ENCODE measurements at regions not wholly inside any gene's neighbourhood (a gene's known extent, or its start where the extent isn't known, plus 50 kb on each side); places are given as distances from the start of the nearest gene placed in this dataset.
"Not testable (repeated sequence)": the region's sequence is repeated elsewhere in the genome, so short reads cannot be mapped to it uniquely, and the experiment has no call there.

GRCh38 chr17:63035271-63035670, 69.2 kb downstream of the TANC2 start:
- Histone ChIP-seq H3K27me3 (ENCODE audit: control insufficient read depth in 1 of 2, insufficient read depth in 2 of 2, low read length in 1 of 2) (no peaks in the 10 kb centered on the region), H3K9me3 (ENCODE audit: control insufficient read depth, low read length) (no peaks in the 10 kb centered on the region), H3K4me3 (ENCODE audit: low read length in 2 of 2) (no peak overlapping the region), H3K4me1 (ENCODE audit: control insufficient read depth in 1 of 2, insufficient read depth in 2 of 2, low read length in 2 of 2) (peaks cover 4 to 6% of the 10 kb centered on the region in 2 donors), H3K27ac (ENCODE audit: low read depth in 1 of 2, low read length in 2 of 2) (no peak overlapping the region), H3K36me3 (ENCODE audit: control insufficient read depth in 1 of 2, insufficient read depth in 2 of 2, low read length in 1 of 2) (peaks cover 0 to 2% of the 10 kb centered on the region in 2 donors)
- ATAC-seq (ENCODE audit: low FRiP score), result no peak
- 96 to 97% methylated on average over 4 of the region's 4 CpGs for WGBS, 2 donors
- DNase-seq, result no peak
- intact Hi-C loops (cut with DNase I), result no loop called here

- WGBS, 2 donors, result 90 to 92% methylated on average over 3 of the region's 3 CpGs
- intact Hi-C loops (cut with DNase I), result no loop called here
- ATAC-seq (ENCODE audit: low FRiP score) (no peak), DNase-seq (no peak)
- Histone ChIP-seq H3K27ac (ENCODE audit: low read depth in 1 of 2, low read length in 2 of 2) (no peak overlapping the region), H3K36me3 (ENCODE audit: control insufficient read depth in 1 of 2, insufficient read depth in 2 of 2, low read length in 1 of 2) (peaks cover 0 to 2% of the 10 kb centered on the region in 2 donors), H3K9me3 (ENCODE audit: control insufficient read depth, low read length) (no peaks in the 10 kb centered on the region), H3K27me3 (ENCODE audit: control insufficient read depth in 1 of 2, insufficient read depth in 2 of 2, low read length in 1 of 2) (no peaks in the 10 kb centered on the region), H3K4me1 (ENCODE audit: control insufficient read depth in 1 of 2, insufficient read depth in 2 of 2, low read length in 2 of 2) (peaks cover 2 to 7% of the 10 kb centered on the region in 2 donors), H3K4me3 (ENCODE audit: low read length in 2 of 2) (no peak overlapping the region)
Measured at GRCh38 chr17:63035695-63036094, 69.7 kb downstream of the TANC2 start.

GRCh38 chr17:63039342-63039741, 73.3 kb downstream of the TANC2 start:
- Histone ChIP-seq H3K4me3 (ENCODE audit: low read length in 2 of 2) (no peak overlapping the region), H3K36me3 (ENCODE audit: control insufficient read depth in 1 of 2, insufficient read depth in 2 of 2, low read length in 1 of 2) (no peaks in the 10 kb centered on the region), H3K9me3 (ENCODE audit: control insufficient read depth, low read length) (no peaks in the 10 kb centered on the region), H3K4me1 (ENCODE audit: control insufficient read depth in 1 of 2, insufficient read depth in 2 of 2, low read length in 2 of 2) (peaks cover 0 to 5% of the 10 kb centered on the region in 2 donors), H3K27ac (ENCODE audit: low read depth in 1 of 2, low read length in 2 of 2) (no peak overlapping the region), H3K27me3 (ENCODE audit: control insufficient read depth in 1 of 2, insufficient read depth in 2 of 2, low read length in 1 of 2) (no peaks in the 10 kb centered on the region)
- ATAC-seq (ENCODE audit: low FRiP score) (no peak), DNase-seq (no peak)
- 49 to 61% methylated on average over 4 of the region's 4 CpGs for WGBS, 2 donors
- intact Hi-C loops (cut with DNase I), result no loop called here

- H3K9me3 ChIP-seq (ENCODE audit: control insufficient read depth, low read length), result no peaks in the 10 kb centered on the region
- H3K4me3 ChIP-seq (ENCODE audit: low read length in 2 of 2), result no peak overlapping the region
- H3K36me3 ChIP-seq (ENCODE audit: control insufficient read depth in 1 of 2, insufficient read depth in 2 of 2, low read length in 1 of 2), result no peaks in the 10 kb centered on the region
- H3K4me1 ChIP-seq (ENCODE audit: control insufficient read depth in 1 of 2, insufficient read depth in 2 of 2, low read length in 2 of 2), result peaks cover 0 to 5% of the 10 kb centered on the region in 2 donors
- intact Hi-C loops (cut with DNase I), result no loop called here
- H3K27ac ChIP-seq (ENCODE audit: low read depth in 1 of 2, low read length in 2 of 2), result no peak overlapping the region
- no peak for ATAC-seq (ENCODE audit: low FRiP score)
- WGBS, 2 donors, result 54 to 56% methylated on average over 5 of the region's 5 CpGs
- no peaks in the 10 kb centered on the region for H3K27me3 ChIP-seq (ENCODE audit: control insufficient read depth in 1 of 2, insufficient read depth in 2 of 2, low read length in 1 of 2)
- DNase-seq, result no peak
Measured at GRCh38 chr17:63039899-63040602, 74.0 kb downstream of the TANC2 start.

DNA sequence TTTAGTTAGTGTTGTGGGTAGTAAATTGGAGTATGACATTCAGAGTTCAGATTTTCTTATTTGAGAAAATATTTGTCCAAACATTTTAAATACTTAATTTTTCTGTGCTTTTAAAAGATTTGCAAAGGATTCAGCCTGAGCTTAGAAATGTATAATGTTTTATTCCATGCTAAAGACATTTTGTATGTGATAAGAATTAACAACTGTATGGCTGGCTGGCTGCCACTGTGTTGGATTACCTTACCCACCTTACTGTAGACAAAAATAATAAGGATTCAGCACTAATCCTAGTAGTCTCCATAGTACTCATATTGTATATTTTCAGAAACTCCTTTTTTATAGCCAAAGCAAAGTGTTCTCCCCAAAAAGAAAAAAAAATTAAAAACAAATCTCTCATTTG, 74.8 kb downstream of the TANC2 start:
- intact Hi-C loops (cut with DNase I), result no loop called here
- H3K9me3 ChIP-seq (ENCODE audit: control insufficient read depth, low read length), result no peaks in the 10 kb centered on the region
- H3K36me3 ChIP-seq (ENCODE audit: control insufficient read depth in 1 of 2, insufficient read depth in 2 of 2, low read length in 1 of 2), result no peaks in the 10 kb centered on the region
- H3K27me3 ChIP-seq (ENCODE audit: control insufficient read depth in 1 of 2, insufficient read depth in 2 of 2, low read length in 1 of 2), result no peaks in the 10 kb centered on the region
- ATAC-seq (ENCODE audit: low FRiP score) (no peak), DNase-seq (no peak)
- peaks cover 0 to 5% of the 10 kb centered on the region in 2 donors for H3K4me1 ChIP-seq (ENCODE audit: control insufficient read depth in 1 of 2, insufficient read depth in 2 of 2, low read length in 2 of 2)
- H3K27ac ChIP-seq (ENCODE audit: low read depth in 1 of 2, low read length in 2 of 2), result no peak overlapping the region
- no peak overlapping the region for H3K4me3 ChIP-seq (ENCODE audit: low read length in 2 of 2)

- Histone ChIP-seq H3K36me3 (ENCODE audit: control insufficient read depth in 1 of 2, insufficient read depth in 2 of 2, low read length in 1 of 2) (no peaks in the 10 kb centered on the region), H3K4me1 (ENCODE audit: control insufficient read depth in 1 of 2, insufficient read depth in 2 of 2, low read length in 2 of 2) (peaks cover 0 to 5% of the 10 kb centered on the region in 2 donors), H3K27me3 (ENCODE audit: control insufficient read depth in 1 of 2, insufficient read depth in 2 of 2, low read length in 1 of 2) (no peaks in the 10 kb centered on the region), H3K9me3 (ENCODE audit: control insufficient read depth, low read length) (no peaks in the 10 kb centered on the region), H3K27ac (ENCODE audit: low read depth in 1 of 2, low read length in 2 of 2) (no peak overlapping the region), H3K4me3 (ENCODE audit: low read length in 2 of 2) (no peak overlapping the region)
- ATAC-seq (ENCODE audit: low FRiP score) (no peak), DNase-seq (no peak)
- intact Hi-C loops (cut with DNase I), result no loop called here
- 49 to 66% methylated on average over 4 of the region's 4 CpGs for WGBS, 2 donors
Measured at GRCh38 chr17:63041251-63041650, 75.2 kb downstream of the TANC2 start.

DNA sequence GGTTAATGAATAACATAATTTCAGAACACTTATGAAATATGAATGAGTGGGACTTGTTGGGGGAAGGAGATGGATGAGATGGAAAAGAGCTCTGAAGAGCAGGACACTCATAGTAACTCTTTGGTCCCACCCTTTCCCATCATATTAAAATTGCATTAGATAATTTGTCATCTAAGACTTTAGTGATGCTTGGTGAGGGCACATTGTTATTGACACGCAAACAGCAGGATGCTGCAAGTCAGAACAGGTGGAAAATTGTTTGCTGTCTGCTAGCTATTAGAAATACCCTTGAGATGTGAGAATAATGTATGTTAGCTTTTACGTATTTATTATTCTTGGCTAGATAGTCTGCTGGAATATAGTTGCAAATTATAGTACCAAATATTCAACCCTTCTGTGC, 75.7 kb downstream of the TANC2 start:
- H3K27ac ChIP-seq (ENCODE audit: low read depth in 1 of 2, low read length in 2 of 2), result no peak overlapping the region
- intact Hi-C loops (cut with DNase I), result no loop called here
- DNase-seq (no peak), ATAC-seq (ENCODE audit: low FRiP score) (no peak)
- no peaks in the 10 kb centered on the region for H3K36me3 ChIP-seq (ENCODE audit: control insufficient read depth in 1 of 2, insufficient read depth in 2 of 2, low read length in 1 of 2)
- no peaks in the 10 kb centered on the region for H3K27me3 ChIP-seq (ENCODE audit: control insufficient read depth in 1 of 2, insufficient read depth in 2 of 2, low read length in 1 of 2)
- no peak overlapping the region for H3K4me3 ChIP-seq (ENCODE audit: low read length in 2 of 2)
- WGBS, 2 donors, result 89 to 90% methylated on average over 2 of the region's 2 CpGs
- H3K9me3 ChIP-seq (ENCODE audit: control insufficient read depth, low read length), result no peaks in the 10 kb centered on the region
- peaks cover 0 to 5% of the 10 kb centered on the region in 2 donors for H3K4me1 ChIP-seq (ENCODE audit: control insufficient read depth in 1 of 2, insufficient read depth in 2 of 2, low read length in 2 of 2)

- DNase-seq, result no peak
- H3K36me3 ChIP-seq (ENCODE audit: control insufficient read depth in 1 of 2, insufficient read depth in 2 of 2, low read length in 1 of 2), result no peaks in the 10 kb centered on the region
- no peak overlapping the region for H3K4me3 ChIP-seq (ENCODE audit: low read length in 2 of 2)
- peaks cover 0 to 5% of the 10 kb centered on the region in 2 donors for H3K4me1 ChIP-seq (ENCODE audit: control insufficient read depth in 1 of 2, insufficient read depth in 2 of 2, low read length in 2 of 2)
- H3K27me3 ChIP-seq (ENCODE audit: control insufficient read depth in 1 of 2, insufficient read depth in 2 of 2, low read length in 1 of 2), result no peaks in the 10 kb centered on the region
- 58 to 64% methylated on average over 2 of the region's 2 CpGs for WGBS, 2 donors
- H3K27ac ChIP-seq (ENCODE audit: low read depth in 1 of 2, low read length in 2 of 2), result no peak overlapping the region
- intact Hi-C loops (cut with DNase I), result no loop called here
- no peaks in the 10 kb centered on the region for H3K9me3 ChIP-seq (ENCODE audit: control insufficient read depth, low read length)
- ATAC-seq (ENCODE audit: low FRiP score), result no peak
Measured at GRCh38 chr17:63042256-63042812, 76.3 kb downstream of the TANC2 start.

DNA sequence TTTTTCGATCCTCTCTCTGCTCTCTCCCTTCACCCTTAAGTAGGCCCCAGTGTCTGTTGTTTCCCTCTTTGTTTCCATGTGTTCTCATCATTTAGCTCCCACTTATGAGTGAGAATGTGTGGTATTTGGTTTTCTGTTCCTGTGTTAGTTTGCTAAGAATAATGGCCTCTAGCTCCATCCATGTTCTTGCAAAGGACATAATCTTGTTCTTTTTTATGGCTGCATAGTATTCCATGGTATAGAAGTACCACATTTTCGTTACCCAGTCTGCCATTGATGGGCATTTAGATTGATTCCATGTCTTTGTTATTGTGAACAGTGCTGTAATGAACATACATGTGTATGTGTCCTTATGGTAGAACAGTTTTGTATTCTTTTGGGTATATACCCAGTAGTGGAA, 91.5 kb downstream of the TANC2 start:
- H3K27ac ChIP-seq (ENCODE audit: low read depth in 1 of 2, low read length in 2 of 2); H3K4me1 ChIP-seq (ENCODE audit: control insufficient read depth in 1 of 2, insufficient read depth in 2 of 2, low read length in 2 of 2); ATAC-seq (ENCODE audit: low FRiP score); H3K27me3 ChIP-seq (ENCODE audit: control insufficient read depth in 1 of 2, insufficient read depth in 2 of 2, low read length in 1 of 2); H3K36me3 ChIP-seq (ENCODE audit: control insufficient read depth in 1 of 2, insufficient read depth in 2 of 2, low read length in 1 of 2); H3K9me3 ChIP-seq (ENCODE audit: control insufficient read depth, low read length); DNase-seq; intact Hi-C loops (cut with DNase I); H3K4me3 ChIP-seq (ENCODE audit: low read length in 2 of 2): not testable (repeated sequence)
- 97 to 98% methylated on average over 2 of the region's 2 CpGs for WGBS, 2 donors
